ENCODE measurements at regions not wholly inside any gene's neighbourhood (a gene's known extent, or its start where the extent isn't known, plus 50 kb on each side); places are given as distances from the start of the nearest gene placed in this dataset.
A peak's percentile ranks its signal among the peaks of the same experiment; 100 is the strongest.

DNA sequence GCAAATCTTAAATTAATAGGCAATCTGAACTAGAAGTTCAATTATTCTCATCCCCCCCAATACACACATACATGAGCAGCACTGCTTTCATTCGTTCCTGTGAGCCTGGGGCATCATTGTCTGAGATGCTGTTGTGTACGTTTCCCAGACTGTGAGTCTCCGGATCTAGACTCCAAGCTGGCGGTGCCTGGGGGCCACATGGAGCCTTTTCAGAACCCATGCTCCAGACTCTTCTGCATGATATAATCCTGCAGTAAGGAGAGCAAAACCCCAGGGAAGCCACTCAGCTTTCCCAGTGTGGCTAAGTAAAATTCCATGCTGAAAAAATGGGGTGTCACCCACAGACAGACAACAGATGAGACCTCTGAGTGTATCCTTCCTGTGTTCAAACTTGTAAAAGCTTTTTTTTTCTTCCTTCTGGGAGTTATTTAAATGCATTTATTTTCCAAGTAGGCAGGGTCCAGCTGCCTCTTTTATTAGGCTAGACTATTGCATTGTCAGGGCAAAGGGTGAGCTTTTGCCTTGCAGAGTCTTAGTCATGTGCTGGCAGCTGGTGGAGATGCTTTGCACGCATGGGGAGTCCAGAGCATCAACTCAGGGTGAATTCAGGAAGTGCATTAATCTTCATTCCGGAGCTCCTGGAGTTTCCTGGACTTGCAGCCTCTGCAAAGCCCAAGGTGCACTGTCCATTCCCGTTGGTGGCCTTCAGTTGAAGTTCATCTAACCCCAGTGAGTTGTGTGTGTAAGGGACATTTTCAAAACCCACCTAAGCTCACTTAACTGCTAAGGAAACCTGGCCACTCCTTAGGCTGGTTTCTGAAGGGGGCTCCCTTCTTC is 185.7 kb upstream of the ADO start:
- H3K9me3 ChIP-seq = no peaks in the 10 kb centered on the region
- TF ChIP-seq, protein P1, sequence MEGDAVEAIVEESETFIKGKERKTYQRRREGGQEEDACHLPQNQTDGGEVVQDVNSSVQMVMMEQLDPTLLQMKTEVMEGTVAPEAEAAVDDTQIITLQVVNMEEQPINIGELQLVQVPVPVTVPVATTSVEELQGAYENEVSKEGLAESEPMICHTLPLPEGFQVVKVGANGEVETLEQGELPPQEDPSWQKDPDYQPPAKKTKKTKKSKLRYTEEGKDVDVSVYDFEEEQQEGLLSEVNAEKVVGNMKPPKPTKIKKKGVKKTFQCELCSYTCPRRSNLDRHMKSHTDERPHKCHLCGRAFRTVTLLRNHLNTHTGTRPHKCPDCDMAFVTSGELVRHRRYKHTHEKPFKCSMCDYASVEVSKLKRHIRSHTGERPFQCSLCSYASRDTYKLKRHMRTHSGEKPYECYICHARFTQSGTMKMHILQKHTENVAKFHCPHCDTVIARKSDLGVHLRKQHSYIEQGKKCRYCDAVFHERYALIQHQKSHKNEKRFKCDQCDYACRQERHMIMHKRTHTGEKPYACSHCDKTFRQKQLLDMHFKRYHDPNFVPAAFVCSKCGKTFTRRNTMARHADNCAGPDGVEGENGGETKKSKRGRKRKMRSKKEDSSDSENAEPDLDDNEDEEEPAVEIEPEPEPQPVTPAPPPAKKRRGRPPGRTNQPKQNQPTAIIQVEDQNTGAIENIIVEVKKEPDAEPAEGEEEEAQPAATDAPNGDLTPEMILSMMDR (IDR thresholded peaks at IDR 0.05 in 8 of 11, conservative IDR thresholded peaks at IDR 0.05 in 3 of 11) = no peak
- peak in 1 of 3 donors; percentile 23 for TF ChIP-seq POLR2AphosphoS5 (IDR thresholded peaks at IDR 0.05)
- peaks cover 0 to 53% (median 40%) of the 10 kb centered on the region in 6 donors for H3K4me1 ChIP-seq
- H3K4me3 ChIP-seq = no peak overlapping the region
- peak overlapping the region in 5 of 8 donors; percentile 54 to 83 (median 82) for H3K27ac ChIP-seq
- DNase-seq = peak; percentile 74
- no peaks in the 10 kb centered on the region for H3K27me3 ChIP-seq (replicated peaks in 1 of 7)
- no peaks in the 10 kb centered on the region for H3K36me3 ChIP-seq
- intact Hi-C loops (cut with DNase I; ENCODE audit: low total_unique reads) = loop anchor here (10.0 kb wide), 1 partner anchor 196 kb away; the partner anchor contains the start of gene EGR2
- WGBS, 5 donors = 53 to 60% (median 56%) methylated on average over 7 of the region's 7 CpGs

DNA sequence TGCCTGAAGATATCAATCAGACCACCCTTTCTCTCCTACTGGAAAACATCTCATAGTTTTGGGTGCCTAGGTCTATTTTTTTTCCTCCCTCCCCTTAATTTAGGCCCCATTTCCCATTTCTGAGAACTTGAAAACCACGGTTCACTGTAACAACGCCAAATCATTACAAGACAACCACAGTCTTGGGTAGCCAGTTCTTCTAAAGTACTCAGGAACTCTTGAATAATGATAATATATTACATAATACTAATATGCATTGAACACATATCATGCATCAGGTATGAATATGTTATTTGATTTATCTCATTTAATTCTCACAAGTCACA is 185.1 kb upstream of the ADO start:
- Histone ChIP-seq H3K9me3 (no peaks in the 10 kb centered on the region), H3K27ac (peak overlapping the region in 5 of 8 donors; percentile 54 to 83 (median 82)), H3K36me3 (no peaks in the 10 kb centered on the region), H3K4me1 (peaks cover 0 to 53% (median 40%) of the 10 kb centered on the region in 6 donors), H3K4me3 (no peak overlapping the region), H3K27me3 (replicated peaks in 1 of 7) (no peaks in the 10 kb centered on the region)
- intact Hi-C loops (cut with DNase I; ENCODE audit: low total_unique reads) = loop anchor here (10.0 kb wide), 1 partner anchor 195 kb away; the partner anchor contains the start of gene EGR2
- 19 to 40% (median 28%) methylated on average over 2 of the region's 2 CpGs for WGBS, 5 donors
- TF ChIP-seq POLR2AphosphoS5 (IDR thresholded peaks at IDR 0.05) (no peak), POLR2A (IDR thresholded peaks at IDR 0.05) (no peak)
- TF ChIP-seq, protein P1 (IDR thresholded peaks at IDR 0.05 in 8 of 11, conservative IDR thresholded peaks at IDR 0.05 in 3 of 11) = no peak
- no peak for DNase-seq

DNA sequence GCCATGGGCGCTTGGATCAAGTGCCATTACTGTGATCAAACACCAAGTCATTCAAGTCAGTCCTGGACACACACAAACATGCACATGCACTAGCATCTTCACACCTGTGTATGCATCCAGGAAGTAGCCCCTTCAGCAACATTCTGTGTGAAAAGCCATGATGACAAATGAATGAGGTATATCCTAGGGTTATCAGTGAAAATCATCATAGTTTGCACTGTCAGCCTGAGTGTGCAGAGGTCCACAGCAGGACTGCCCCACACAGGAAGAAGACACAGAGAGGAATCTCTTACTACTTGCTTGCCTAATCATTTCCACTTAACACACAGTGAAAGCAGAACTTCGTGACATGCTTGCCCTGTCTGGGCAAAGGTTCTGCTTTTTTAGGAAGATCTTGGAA is 184.0 kb upstream of the ADO start:
- Histone ChIP-seq H3K4me1 (peaks cover 0 to 54% (median 40%) of the 10 kb centered on the region in 6 donors), H3K4me3 (peak overlapping the region in 1 of 8 donors; percentile 39), H3K27ac (peak overlapping the region in 7 of 8 donors; percentile 46 to 83 (median 77)), H3K36me3 (no peaks in the 10 kb centered on the region), H3K9me3 (no peaks in the 10 kb centered on the region), H3K27me3 (replicated peaks in 1 of 7) (no peaks in the 10 kb centered on the region)
- no peak for DNase-seq
- TF ChIP-seq, protein P1 (IDR thresholded peaks at IDR 0.05 in 8 of 11, conservative IDR thresholded peaks at IDR 0.05 in 3 of 11) = no peak
- TF ChIP-seq POLR2AphosphoS5 (IDR thresholded peaks at IDR 0.05) = peak in 1 of 3 donors; percentile 69
- intact Hi-C loops (cut with DNase I; ENCODE audit: low total_unique reads) = no loop called here
- WGBS, 5 donors = 47 to 65% (median 59%) methylated on average over 2 of the region's 2 CpGs

DNA sequence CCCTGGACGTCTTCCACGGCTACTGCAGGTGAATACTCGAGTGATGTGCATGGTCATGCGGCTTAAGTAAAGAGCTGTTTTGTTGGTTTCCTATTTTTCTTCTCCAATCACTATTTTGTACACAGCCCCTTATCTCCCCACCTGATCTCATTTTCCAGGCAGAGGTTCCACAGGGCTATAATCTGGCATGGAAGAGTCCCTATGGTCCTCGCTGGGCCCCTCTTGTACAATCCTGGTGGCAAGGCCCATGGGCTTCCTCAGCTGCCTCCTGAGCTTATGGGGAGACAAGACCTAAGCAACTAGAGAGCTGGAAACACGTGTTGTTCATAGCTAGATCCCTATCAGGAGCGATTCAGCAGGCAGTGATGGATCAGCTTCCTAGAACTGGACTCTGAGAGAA is 181.3 kb upstream of the ADO start:
- Histone ChIP-seq H3K4me1 (peaks cover 0 to 61% (median 29%) of the 10 kb centered on the region in 6 donors), H3K9me3 (no peaks in the 10 kb centered on the region), H3K27me3 (replicated peaks in 1 of 7) (no peaks in the 10 kb centered on the region), H3K27ac (no peak overlapping the region), H3K36me3 (no peaks in the 10 kb centered on the region), H3K4me3 (no peak overlapping the region)
- intact Hi-C loops (cut with DNase I; ENCODE audit: low total_unique reads) = no loop called here
- DNase-seq = no peak
- no peak for TF ChIP-seq POLR2A (IDR thresholded peaks at IDR 0.05)
- TF ChIP-seq, protein P1 (IDR thresholded peaks at IDR 0.05 in 8 of 11, conservative IDR thresholded peaks at IDR 0.05 in 3 of 11) = no peak
- no peak for TF ChIP-seq POLR2AphosphoS5 (IDR thresholded peaks at IDR 0.05)
- 82 to 95% (median 87%) methylated on average over 7 of the region's 7 CpGs for WGBS, 5 donors

Measured in spleen (tissue), 11 donors.